ENCODE measurements at regions not wholly inside any gene's neighbourhood (a gene's known extent, or its start where the extent isn't known, plus 50 kb on each side); places are given as distances from the start of the nearest gene placed in this dataset.

DNA sequence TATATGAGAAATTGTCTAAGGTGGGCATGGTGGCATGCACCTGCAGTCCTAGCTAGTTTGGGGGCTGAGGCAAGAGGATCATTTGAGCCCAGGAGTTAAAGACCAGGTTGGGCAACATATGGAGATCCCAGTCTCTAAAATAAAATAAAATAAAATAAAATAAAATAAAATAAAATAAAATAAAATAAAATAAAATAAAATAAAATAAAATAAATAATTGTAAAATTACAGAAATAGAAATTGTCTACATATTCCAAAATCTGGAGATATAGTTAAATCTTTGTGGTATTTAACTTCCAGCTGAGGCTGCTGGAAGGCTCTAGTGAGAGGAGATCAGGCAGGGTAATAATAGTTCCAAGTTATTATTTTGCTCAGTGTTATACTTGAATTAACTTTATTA, 1432.1 kb upstream of the CDH2 start:
- intact Hi-C loops (cut with DNase I), result no loop called here
- Histone ChIP-seq H3K4me3 (no peak overlapping the region), H3K4me1 (no peaks in the 10 kb centered on the region), H3K27me3 (ENCODE audit: low read depth) (no peaks in the 10 kb centered on the region), H3K9me3 (no peaks in the 10 kb centered on the region), H3K27ac (no peak overlapping the region), H3K36me3 (no peaks in the 10 kb centered on the region)
- DNase-seq (no peak), ATAC-seq (no peak)
- TF ChIP-seq, protein P1, sequence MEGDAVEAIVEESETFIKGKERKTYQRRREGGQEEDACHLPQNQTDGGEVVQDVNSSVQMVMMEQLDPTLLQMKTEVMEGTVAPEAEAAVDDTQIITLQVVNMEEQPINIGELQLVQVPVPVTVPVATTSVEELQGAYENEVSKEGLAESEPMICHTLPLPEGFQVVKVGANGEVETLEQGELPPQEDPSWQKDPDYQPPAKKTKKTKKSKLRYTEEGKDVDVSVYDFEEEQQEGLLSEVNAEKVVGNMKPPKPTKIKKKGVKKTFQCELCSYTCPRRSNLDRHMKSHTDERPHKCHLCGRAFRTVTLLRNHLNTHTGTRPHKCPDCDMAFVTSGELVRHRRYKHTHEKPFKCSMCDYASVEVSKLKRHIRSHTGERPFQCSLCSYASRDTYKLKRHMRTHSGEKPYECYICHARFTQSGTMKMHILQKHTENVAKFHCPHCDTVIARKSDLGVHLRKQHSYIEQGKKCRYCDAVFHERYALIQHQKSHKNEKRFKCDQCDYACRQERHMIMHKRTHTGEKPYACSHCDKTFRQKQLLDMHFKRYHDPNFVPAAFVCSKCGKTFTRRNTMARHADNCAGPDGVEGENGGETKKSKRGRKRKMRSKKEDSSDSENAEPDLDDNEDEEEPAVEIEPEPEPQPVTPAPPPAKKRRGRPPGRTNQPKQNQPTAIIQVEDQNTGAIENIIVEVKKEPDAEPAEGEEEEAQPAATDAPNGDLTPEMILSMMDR (IDR thresholded peaks at IDR 0.05), result no peak

DNA sequence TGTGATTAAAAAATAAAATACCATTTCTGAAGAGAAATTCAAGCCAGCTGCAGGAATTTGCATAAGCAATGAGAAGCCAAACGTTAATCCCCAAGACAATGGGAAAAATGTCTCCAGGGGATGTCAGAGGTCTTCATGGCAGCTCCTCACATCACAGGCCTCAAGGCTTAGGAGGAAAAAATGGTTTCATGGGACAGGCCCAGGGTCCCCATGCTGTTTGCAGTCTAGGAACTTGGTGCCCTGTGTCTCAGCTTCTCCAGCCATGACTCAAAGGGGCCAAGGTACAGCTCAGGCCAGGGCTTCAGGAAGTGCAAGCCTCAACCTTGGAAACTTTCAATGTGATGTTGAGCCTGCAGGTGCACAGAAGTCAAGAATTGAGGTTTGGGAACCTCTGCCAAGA, 1428.4 kb upstream of the CDH2 start:
- TF ChIP-seq, protein P1 (IDR thresholded peaks at IDR 0.05), result no peak
- ATAC-seq (no peak), DNase-seq (no peak)
- Histone ChIP-seq H3K27me3 (ENCODE audit: low read depth) (no peaks in the 10 kb centered on the region), H3K36me3 (no peaks in the 10 kb centered on the region), H3K9me3 (no peaks in the 10 kb centered on the region), H3K4me3 (no peak overlapping the region), H3K4me1 (no peaks in the 10 kb centered on the region), H3K27ac (no peak overlapping the region)
- intact Hi-C loops (cut with DNase I), result no loop called here

DNA sequence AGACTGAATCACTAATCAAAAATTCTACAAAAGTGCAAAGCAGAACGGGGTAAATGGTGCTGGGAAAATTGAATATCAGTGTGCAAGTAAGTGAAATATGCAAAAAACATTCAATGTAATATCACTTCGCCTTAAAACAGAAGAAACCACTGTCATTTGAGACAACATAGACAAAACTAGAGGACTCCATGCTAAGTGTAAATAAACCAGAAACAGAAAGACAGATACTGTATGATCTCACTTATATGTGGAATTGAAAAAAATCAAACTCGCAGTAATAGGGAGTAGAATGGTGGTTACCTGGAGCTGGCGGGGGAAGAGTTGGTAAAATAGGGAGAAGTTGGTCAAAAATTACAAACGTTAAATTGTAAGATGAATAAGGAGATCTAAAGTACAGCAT, 1420.0 kb upstream of the CDH2 start:
- H3K27ac ChIP-seq, result no peak overlapping the region
- ATAC-seq (no peak), DNase-seq (no peak)
- no peak overlapping the region for H3K4me3 ChIP-seq
- no peaks in the 10 kb centered on the region for H3K9me3 ChIP-seq
- intact Hi-C loops (cut with DNase I), result no loop called here
- no peaks in the 10 kb centered on the region for H3K36me3 ChIP-seq
- no peaks in the 10 kb centered on the region for H3K4me1 ChIP-seq
- TF ChIP-seq, protein P1 (IDR thresholded peaks at IDR 0.05), result no peak
- H3K27me3 ChIP-seq (ENCODE audit: low read depth), result no peaks in the 10 kb centered on the region

DNA sequence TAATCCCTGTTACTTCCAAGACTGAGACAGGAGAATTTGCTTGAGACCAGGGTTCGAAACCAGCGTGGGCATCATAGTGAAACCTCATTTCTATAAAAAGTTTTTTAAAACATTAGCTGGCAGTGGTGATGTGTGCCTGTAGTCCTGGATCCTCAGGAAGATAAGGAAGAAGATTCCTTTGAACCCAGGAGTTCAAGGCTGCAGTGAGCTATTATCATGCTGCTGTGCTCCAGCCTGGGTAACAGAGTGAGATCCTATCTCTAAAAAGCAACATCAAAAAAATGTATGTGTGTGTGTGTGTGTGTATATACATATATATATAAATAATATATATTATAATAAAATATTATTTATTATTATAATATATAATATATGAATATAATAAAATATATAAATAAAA, 1417.6 kb upstream of the CDH2 start:
- intact Hi-C loops (cut with DNase I), result no loop called here
- no peaks in the 10 kb centered on the region for H3K4me1 ChIP-seq
- no peaks in the 10 kb centered on the region for H3K36me3 ChIP-seq
- H3K27me3 ChIP-seq (ENCODE audit: low read depth), result no peaks in the 10 kb centered on the region
- no peak overlapping the region for H3K27ac ChIP-seq
- no peak overlapping the region for H3K4me3 ChIP-seq
- no peaks in the 10 kb centered on the region for H3K9me3 ChIP-seq
- DNase-seq (no peak), ATAC-seq (no peak)
- TF ChIP-seq, protein P1 (IDR thresholded peaks at IDR 0.05), result no peak

DNA sequence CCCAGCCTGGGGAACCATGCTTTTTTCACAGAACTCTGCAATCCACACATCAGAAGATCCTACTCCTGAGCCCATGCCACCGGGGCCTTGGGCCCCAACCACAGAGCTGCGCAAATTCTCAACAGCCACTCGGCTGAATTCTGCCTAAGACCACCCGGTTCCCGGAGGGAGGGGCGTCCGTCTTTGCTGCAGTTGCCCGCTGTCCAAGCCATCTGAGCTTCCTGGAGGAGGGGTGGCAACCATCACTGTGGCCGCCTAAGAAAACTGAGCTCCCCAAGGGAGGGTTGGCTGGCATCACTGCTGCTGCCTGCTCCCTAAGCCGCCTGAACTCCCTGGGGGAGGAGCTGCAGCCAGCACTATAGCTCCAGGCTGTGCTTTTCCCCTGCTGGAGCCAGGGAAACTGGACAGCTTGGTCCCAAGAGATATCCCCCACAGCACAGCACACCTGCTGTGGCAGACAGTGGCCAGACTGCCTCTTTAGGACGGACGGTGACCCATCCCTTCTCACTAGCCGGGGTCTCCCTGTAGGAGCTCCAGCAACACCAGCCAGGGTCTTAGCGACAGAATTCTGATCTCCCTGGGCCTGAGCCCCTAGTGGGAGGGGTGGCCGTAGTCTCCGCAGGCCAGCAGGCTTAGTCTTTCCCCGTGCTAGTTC, 1411.6 kb upstream of the CDH2 start:
- peak in 1 of 2 donors; percentile 23 for ATAC-seq
- TF ChIP-seq, protein P1 (IDR thresholded peaks at IDR 0.05), result no peak
- no peaks in the 10 kb centered on the region for H3K4me1 ChIP-seq
- H3K27ac ChIP-seq, result no peak overlapping the region
- no peaks in the 10 kb centered on the region for H3K36me3 ChIP-seq
- DNase-seq, result no peak
- no peak overlapping the region for H3K4me3 ChIP-seq
- intact Hi-C loops (cut with DNase I), result no loop called here
- no peaks in the 10 kb centered on the region for H3K27me3 ChIP-seq (ENCODE audit: low read depth)
- no peaks in the 10 kb centered on the region for H3K9me3 ChIP-seq

All from lower lobe of right lung (tissue), 2 donors.